NK-92 treated with Interleukin-12 subunit alpha and Interleukin-12 subunit beta, amount 100 ng/mL, for 24 hours (cell line): ENCODE measurements at regions not wholly inside any gene's neighbourhood (a gene's known extent, or its start where the extent isn't known, plus 50 kb on each side); places are given as distances from the start of the nearest gene placed in this dataset.
A peak's percentile ranks its signal among the peaks of the same experiment; 100 is the strongest.

Source experiments
- DNase-seq: peaks from one replicate; lab custom pipeline; 2025; lab: John Stamatoyannopoulos, UW

- no peak for DNase-seq
Measured at GRCh38 chrX:39144956-39145355, 343.7 kb downstream of the MID1IP1 start.

GRCh38 chrX:39145859-39146258 lies 344.6 kb downstream of the MID1IP1 start:
- no peak for DNase-seq

- DNase-seq, result peak; percentile 15
Measured at GRCh38 chrX:39149761-39150160, 348.5 kb downstream of the MID1IP1 start.

GRCh38 chrX:39150220-39150619 lies 349.0 kb downstream of the MID1IP1 start:
- no peak for DNase-seq

GRCh38 chrX:39150621-39151020 lies 349.4 kb downstream of the MID1IP1 start:
- DNase-seq, result no peak

- DNase-seq, result no peak
Measured at GRCh38 chrX:39152106-39152649, 350.9 kb downstream of the MID1IP1 start.

- no peak for DNase-seq
Measured at GRCh38 chrX:39156051-39156450, 354.8 kb downstream of the MID1IP1 start.

GRCh38 chrX:39157006-39157405 lies 355.7 kb downstream of the MID1IP1 start:
- DNase-seq, result no peak

GRCh38 chrX:39157796-39158195 lies 356.5 kb downstream of the MID1IP1 start:
- no peak for DNase-seq

GRCh38 chrX:39158801-39159657 lies 357.8 kb downstream of the MID1IP1 start:
- DNase-seq, result no peak

- DNase-seq, result no peak
Measured at GRCh38 chrX:39159921-39160507, 358.8 kb downstream of the MID1IP1 start.

GRCh38 chrX:39161611-39162255 lies 360.5 kb downstream of the MID1IP1 start:
- DNase-seq, result no peak

- DNase-seq, result no peak
Measured at GRCh38 chrX:39162322-39162735, 361.1 kb downstream of the MID1IP1 start.

GRCh38 chrX:39163581-39164126 lies 362.4 kb downstream of the MID1IP1 start:
- DNase-seq, result no peak

GRCh38 chrX:39164212-39164611 lies 363.0 kb downstream of the MID1IP1 start:
- no peak for DNase-seq

- no peak for DNase-seq
Measured at GRCh38 chrX:39165185-39165584, 363.9 kb downstream of the MID1IP1 start.

GRCh38 chrX:39165773-39166172 lies 364.5 kb downstream of the MID1IP1 start:
- no peak for DNase-seq

GRCh38 chrX:39167791-39168190 lies 366.5 kb downstream of the MID1IP1 start:
- DNase-seq, result peak; percentile 39

GRCh38 chrX:39168609-39169008 lies 367.4 kb downstream of the MID1IP1 start:
- no peak for DNase-seq

- DNase-seq, result no peak
Measured at GRCh38 chrX:39169976-39170375, 368.7 kb downstream of the MID1IP1 start.

GRCh38 chrX:39170464-39170863 lies 369.2 kb downstream of the MID1IP1 start:
- DNase-seq, result no peak

- no peak for DNase-seq
Measured at GRCh38 chrX:39171686-39172085, 370.4 kb downstream of the MID1IP1 start.
